ENCODE measurements at regions not wholly inside any gene's neighbourhood (a gene's known extent, or its start where the extent isn't known, plus 50 kb on each side); places are given as distances from the start of the nearest gene placed in this dataset.

- no peaks in the 10 kb centered on the region for H3K4me1 ChIP-seq (replicated peaks in 1 of 2; ENCODE audit: control insufficient read depth in 2 of 2, insufficient read depth in 2 of 2, low read length in 2 of 2)
- no peak overlapping the region for H3K9ac ChIP-seq (ENCODE audit: insufficient read depth in 1 of 2, low read depth in 2 of 2, low read length in 2 of 2)
- no peak for ATAC-seq
- no peak overlapping the region for H3K27ac ChIP-seq (ENCODE audit: extremely low read depth, low read depth, low read length)
- H3K79me2 ChIP-seq (ENCODE audit: control insufficient read depth, insufficient read depth, low read length) = no peaks in the 10 kb centered on the region
- no peaks in the 10 kb centered on the region for H3K36me3 ChIP-seq (ENCODE audit: control insufficient read depth, insufficient read depth, low read length)
- H3K4me2 ChIP-seq (ENCODE audit: insufficient read depth, low read length) = no peak overlapping the region
- BruUV-seq (replicated peaks) = no TSS peak
- ChIA-PET POLR2A (no interaction called here), CTCF (ENCODE audit: low intra/inter-chr PET ratio) (no interaction called here)
- no peaks in the 10 kb centered on the region for H3K9me1 ChIP-seq (ENCODE audit: control insufficient read depth, insufficient read depth, low read length)
- no peaks in the 10 kb centered on the region for H3K27me3 ChIP-seq (ENCODE audit: control insufficient read depth in 2 of 2, insufficient read depth in 2 of 2, low read length in 2 of 2)
- H3K4me3 ChIP-seq = no peak overlapping the region
- in situ Hi-C loops (cut with MboI) = no loop called here
- FAIRE-seq = no peak
- no peaks in the 10 kb centered on the region for H3K9me3 ChIP-seq (replicated peaks; ENCODE audit: control insufficient read depth, insufficient read depth, low read depth, low read length)
- TF ChIP-seq SNRNP70 (optimal IDR thresholded peaks at IDR 0.05; ENCODE audit: low read depth, low read length) (no peak), STAG1 (CRISPR knock-in tag; IDR thresholded peaks at IDR 0.05; ENCODE audit: borderline replicate concordance) (no peak), ZNF280B (CRISPR knock-in tag; IDR thresholded peaks at IDR 0.05) (no peak), KLF1 (tag; IDR thresholded peaks at IDR 0.05) (no peak), TRIM25 (IDR thresholded peaks at IDR 0.05; ENCODE audit: borderline replicate concordance) (no peak), TAF1 (IDR thresholded peaks at IDR 0.05; ENCODE audit: control insufficient read depth, extremely low read depth, insufficient read depth, low read length, severe bottlenecking) (no peak), MECOM (CRISPR knock-in tag; IDR thresholded peaks at IDR 0.05) (no peak), FOXA3 (CRISPR knock-in tag; conservative IDR thresholded peaks at IDR 0.05 in 1 of 2, IDR thresholded peaks at IDR 0.05 in 1 of 2) (no peak), SLC30A9 (CRISPR knock-in tag; IDR thresholded peaks at IDR 0.05) (no peak), POLR2G (IDR thresholded peaks at IDR 0.05; ENCODE audit: low read depth, low read length) (no peak), PML (IDR thresholded peaks at IDR 0.05; ENCODE audit: low read length) (no peak), ZNF184 (CRISPR knock-in tag; IDR thresholded peaks at IDR 0.05) (no peak)
- intact Hi-C loops (cut with micrococcal nuclease) = no loop called here
- no peak overlapping the region for H2AFZ ChIP-seq (ENCODE audit: low read depth, low read length)
- WGBS (ENCODE audit: insufficient coverage, low coverage, missing lambda C conversion rate) = 1% methylated on average over 6 of the region's 6 CpGs
- no peak for DNase-seq (ENCODE audit: extremely low read depth in 1 of 4, low spot score in 3 of 4)
- no peaks in the 10 kb centered on the region for H4K20me1 ChIP-seq (replicated peaks; ENCODE audit: control insufficient read depth, insufficient read depth, low read length)
These were observed 513.9 kb upstream of the NXPH2 start for GRCh38 chr2:139293992-139294548.
